SK-N-SH (cell line): ENCODE measurements at regions not wholly inside any gene's neighbourhood (a gene's known extent, or its start where the extent isn't known, plus 50 kb on each side); places are given as distances from the start of the nearest gene placed in this dataset.
"Not testable (repeated sequence)": the region's sequence is repeated elsewhere in the genome, so short reads cannot be mapped to it uniquely, and the experiment has no call there.

ENCODE experiments used
- CTCF ChIA-PET: fragments of 300-600, 350-600 bp; formaldehyde crosslinking; extraction: SDS; loops from one replicate; lab custom pipeline; 2021; lab: Yijun Ruan, JAX
- POLR2A ChIA-PET: fragments of 350-600 bp; sonication (Branson Sonifier 250); formaldehyde crosslinking; extraction: SDS; loops from one replicate; lab custom pipeline; 2020; ENCODE audit warnings: antibody characterized with exemption, inconsistent platforms; lab: Yijun Ruan, JAX
- DNase-seq: peaks from one replicate; pipeline ENCODE4 v3.0.0; 2012
- H2AFZ ChIP-seq: fragments of 200-600 bp; sonication (generic); 2 replicates; pipeline ENCODE4 v1.8.1; 2016; ENCODE audit warnings: antibody characterized with exemption, mild to moderate bottlenecking, low read depth
- H3F3A ChIP-seq: fragments of 200-600 bp; sonication (generic); replicated peaks from 2 replicates; pipeline ENCODE3; 2016; ENCODE audit warnings: antibody characterized with exemption, mild to moderate bottlenecking; ENCODE audit not compliant: insufficient read depth
- H3K27ac ChIP-seq, 2 experiments: fragments of 200-500 bp in 1 of 2; fragments of 200-600 bp in 1 of 2; sonication (Bioruptor generic) in 1 of 2; sonication (generic), shearing (Covaris generic) in 1 of 2; 2 replicates each; pipeline versions ENCODE4 v1.5.1 to v1.6.1; 2014 to 2016; ENCODE audit warnings: low read depth in 2 of 2, inconsistent platforms in 1 of 2, low read length in 1 of 2, mild to moderate bottlenecking in 1 of 2, mixed read lengths in 1 of 2
- H3K27me3 ChIP-seq: fragments of 200-600 bp; sonication (generic), shearing (Covaris generic); 2 replicates; pipeline ENCODE4 v1.6.1; 2016; ENCODE audit warnings: mixed run types; ENCODE audit not compliant: insufficient read depth
- H3K36me3 ChIP-seq, 2 experiments: fragments of 200-500 bp in 1 of 2; fragments of 200-600 bp in 1 of 2; sonication (Bioruptor generic) in 1 of 2; sonication (generic) in 1 of 2; replicated peaks in 1 of 2; 2 replicates each; pipeline versions ENCODE3 to v1.5.1; 2014 to 2016; ENCODE audit warnings: low read length in 1 of 2, mild to moderate bottlenecking in 1 of 2; ENCODE audit not compliant: insufficient read depth in 2 of 2, control insufficient read depth in 1 of 2
- H3K4me1 ChIP-seq, 2 experiments: fragments of 200-500 bp in 1 of 2; fragments of 200-600 bp in 1 of 2; sonication (Bioruptor generic) in 1 of 2; sonication (generic), shearing (Covaris generic) in 1 of 2; 2 replicates each; pipeline versions ENCODE4 v1.5.1 to v1.6.1; 2014 to 2016; ENCODE audit warnings: low read depth in 1 of 2, low read length in 1 of 2, mixed run types in 1 of 2; ENCODE audit not compliant: insufficient read depth in 2 of 2, control insufficient read depth in 1 of 2
- H3K4me2 ChIP-seq: fragments of 200-600 bp; sonication (generic), shearing (Covaris generic); 2 replicates; pipeline ENCODE4 v1.6.1; 2017; ENCODE audit warnings: mixed run types
- H3K4me3 ChIP-seq, 2 experiments: fragments of 200-500 bp in 1 of 2; fragments of 200-600 bp in 1 of 2; sonication (Bioruptor generic) in 1 of 2; sonication (generic), shearing (Covaris generic) in 1 of 2; 2 replicates each; pipeline versions ENCODE4 v1.5.1 to v1.8.1; 2014 to 2016; ENCODE audit warnings: low read depth in 2 of 2, inconsistent platforms in 1 of 2, low read length in 1 of 2, mild to moderate bottlenecking in 1 of 2, mixed read lengths in 1 of 2, moderate library complexity in 1 of 2
- H3K79me2 ChIP-seq: fragments of 200-600 bp; sonication (generic); 2 replicates; pipeline ENCODE4 v1.8.1; 2017; ENCODE audit warnings: mild to moderate bottlenecking; ENCODE audit not compliant: insufficient read depth
- H3K9ac ChIP-seq: fragments of 200-600 bp; sonication (generic); 2 replicates; pipeline ENCODE4 v1.6.1; 2017; ENCODE audit warnings: mixed run types
- H3K9me2 ChIP-seq: fragments of 200-600 bp; sonication (generic); 2 replicates; pipeline ENCODE4 v1.6.1; 2017; ENCODE audit warnings: mixed run types
- H3K9me3 ChIP-seq: fragments of 200-600 bp; sonication (generic); 2 replicates; pipeline ENCODE4 v1.6.1; 2017; ENCODE audit warnings: mixed run types, mild to moderate bottlenecking, moderate library complexity
- H4K20me1 ChIP-seq: fragments of 200-600 bp; sonication (generic); 2 replicates; pipeline ENCODE4 v1.6.1; 2017; ENCODE audit warnings: mild to moderate bottlenecking, mixed run types; ENCODE audit not compliant: insufficient read depth
- CHD2 ChIP-seq: fragments of 150-350 bp; IDR thresholded peaks from 2 replicates; pipeline ENCODE4 v1.6.1; 2018; ENCODE audit warnings: low read length; ENCODE audit not compliant: partially characterized antibody
- CTCF ChIP-seq: fragments of 200-600 bp; sonication (generic); IDR thresholded peaks from 2 replicates; pipeline ENCODE4 v1.6.1; 2017; ENCODE audit warnings: antibody characterized with exemption, mild to moderate bottlenecking, moderate library complexity
- EZH2phosphoT487 ChIP-seq: fragments of 200-600 bp; sonication (generic); IDR thresholded peaks from 2 replicates; pipeline ENCODE4 v1.6.1; 2017; ENCODE audit warnings: low read depth, mixed run types, mild to moderate bottlenecking, antibody characterized with exemption, moderate library complexity, borderline replicate concordance
- FOSL2 ChIP-seq: IDR thresholded peaks from 2 replicates; pipeline ENCODE4 v1.4.0; 2012; ENCODE audit warnings: low read depth, mild to moderate bottlenecking, moderate library complexity, borderline replicate concordance
- GABPA ChIP-seq: IDR thresholded peaks from 2 replicates; pipeline ENCODE4 v1.4.0; 2012; ENCODE audit warnings: low read depth, mild to moderate bottlenecking
- GATA2 ChIP-seq: sonication (generic); formaldehyde crosslinking; IDR thresholded peaks from 2 replicates; pipeline ENCODE4 v1.5.0; 2020; ENCODE audit warnings: mild to moderate bottlenecking, missing genetic modification reagents
- IRF3 ChIP-seq: fragments of 150-350 bp; IDR thresholded peaks from 2 replicates; pipeline ENCODE4 v1.6.1; 2016; ENCODE audit warnings: mild to moderate bottlenecking, low read depth, low read length
- JUND ChIP-seq: IDR thresholded peaks from 2 replicates; pipeline ENCODE4 v1.4.0; 2012
- MAX ChIP-seq: IDR thresholded peaks from 2 replicates; pipeline ENCODE4 v1.4.0; 2012; ENCODE audit warnings: low read depth
- NFIC ChIP-seq: IDR thresholded peaks from 2 replicates; pipeline ENCODE4 v1.4.0; 2012; ENCODE audit warnings: borderline replicate concordance
- NRF1 ChIP-seq: IDR thresholded peaks from 2 replicates; pipeline ENCODE4 v1.6.1; 2012; ENCODE audit warnings: low read depth, mild to moderate bottlenecking, low read length
- RAD21 ChIP-seq: IDR thresholded peaks from 2 replicates; pipeline ENCODE4 v1.6.1; 2012; ENCODE audit warnings: mild to moderate bottlenecking, low read length
- RCOR1 ChIP-seq: fragments of 150-350 bp; IDR thresholded peaks from 2 replicates; pipeline ENCODE4 v1.6.1; 2017; ENCODE audit warnings: antibody characterized with exemption, low read length
- REST ChIP-seq: IDR thresholded peaks from 2 replicates; pipeline ENCODE4 v1.6.1; 2012; ENCODE audit warnings: mild to moderate bottlenecking, low read depth, low read length, moderate library complexity
- SMC3 ChIP-seq: IDR thresholded peaks from 2 replicates; pipeline ENCODE4 v1.6.1; 2012; ENCODE audit warnings: low read depth, low read length, improper control_type of control experiment
- TAF1 ChIP-seq: IDR thresholded peaks from 2 replicates; pipeline ENCODE4 v1.6.1; 2012; ENCODE audit warnings: low read depth, mild to moderate bottlenecking, low read length, moderate library complexity, borderline replicate concordance
- TEAD4 ChIP-seq: IDR thresholded peaks from 2 replicates; pipeline ENCODE4 v1.4.0; 2012; ENCODE audit warnings: mild to moderate bottlenecking, borderline replicate concordance; ENCODE audit not compliant: insufficient read depth
- YY1 ChIP-seq: IDR thresholded peaks from 2 replicates; pipeline ENCODE4 v1.4.0; 2012; ENCODE audit warnings: low read depth, mild to moderate bottlenecking
- ZBTB33 ChIP-seq: IDR thresholded peaks from 2 replicates; pipeline ENCODE4 v1.4.0; 2012; ENCODE audit warnings: low read depth, borderline replicate concordance
- WGBS: methylation state at CpG from one replicate; pipeline ENCODE4 v1.1.6; 2017; ENCODE audit warnings: low lambda C conversion rate; 5-methylcytosine and 5-hydroxymethylcytosine counted together

- DNase-seq = no peak
- H3K4me1 ChIP-seq = peaks cover 0 to 4% of the 10 kb centered on the region in 2 experiments; a peak in 3 of 4 replicates
- H3K27me3 ChIP-seq = no peaks in the 10 kb centered on the region
- no peak overlapping the region for H3K27ac ChIP-seq
- H3K9ac ChIP-seq = no peak overlapping the region
- no peaks in the 10 kb centered on the region for H3K9me3 ChIP-seq
- H4K20me1 ChIP-seq = no peaks in the 10 kb centered on the region
- TF ChIP-seq NFIC (no peak), FOSL2 (no peak), TAF1 (no peak), YY1 (no peak), GATA2 (CRISPR knock-in tag) (no peak), IRF3 (no peak), SMC3 (no peak), TEAD4 (no peak), GABPA (no peak), EZH2phosphoT487 (no peak), ZBTB33 (no peak), RCOR1 (no peak), CHD2 (no peak), MAX (no peak), NRF1 (no peak), RAD21 (no peak), JUND (no peak), CTCF (no peak), REST (no peak)
- TF ChIP-seq, all 33 proteins: peak for 0
- Histone ChIP-seq H3K4me3 (no peak overlapping the region), H3F3A (no peaks in the 10 kb centered on the region), H3K9me2 (no peaks in the 10 kb centered on the region), H3K79me2 (no peaks in the 10 kb centered on the region), H3K4me2 (no peak overlapping the region), H3K36me3 (no peaks in the 10 kb centered on the region), H2AFZ (no peak overlapping the region)
- ChIA-PET POLR2A (no interaction called here), CTCF (interaction anchor here (0.7 to 1.6 kb wide), 3 partner anchors 10 to 61 kb away, joined by 3 to 5 read pairs (median 4); no protein-coding TSS in a partner anchor)
- WGBS = 78% methylated on average over 1 of the region's 1 CpG
These were observed 63.8 kb upstream of the PPM1B start for GRCh38 chr2:44104855-44105271.

- H3K4me1 ChIP-seq, H4K20me1 ChIP-seq, H2AFZ ChIP-seq, H3F3A ChIP-seq, H3K9me2 ChIP-seq, H3K79me2 ChIP-seq, DNase-seq, POLR2A ChIA-PET, H3K4me3 ChIP-seq, H3K27ac ChIP-seq, H3K9ac ChIP-seq, H3K27me3 ChIP-seq, H3K4me2 ChIP-seq, H3K36me3 ChIP-seq, H3K9me3 ChIP-seq: not testable (repeated sequence)
- CTCF ChIA-PET = interaction anchor here (1.4 to 2.5 kb wide), 2 partner anchors 15 to 63 kb away, joined by 3 to 6 read pairs; no protein-coding TSS in a partner anchor
- WGBS = 72% methylated on average over 9 of the region's 9 CpGs
These were observed 62.2 kb upstream of the PPM1B start for GRCh38 chr2:44106509-44106908.
